ENCODE measurements at regions not wholly inside any gene's neighbourhood (a gene's known extent, or its start where the extent isn't known, plus 50 kb on each side); places are given as distances from the start of the nearest gene placed in this dataset.

DNA sequence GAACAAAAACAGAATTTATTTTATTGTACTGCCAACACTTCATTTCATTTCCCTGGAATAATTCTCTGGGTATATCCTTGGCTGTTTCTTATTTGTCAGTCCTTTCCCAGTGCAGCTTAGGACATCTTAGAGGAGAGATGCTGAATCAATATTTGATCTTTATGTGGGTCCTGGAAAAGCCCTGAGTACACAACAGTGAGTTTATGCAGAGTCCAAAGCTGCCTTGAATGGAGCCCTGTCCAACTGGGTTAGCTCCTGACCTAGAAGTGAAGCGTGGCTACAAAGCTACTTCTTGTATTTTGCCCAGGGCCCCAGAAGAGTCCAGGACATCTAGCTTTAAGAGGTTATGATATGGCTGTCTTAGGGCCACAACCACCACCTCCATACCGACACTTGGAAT is 378.0 kb upstream of the FAT3 start:
- DNase-seq (no peak), ATAC-seq (no peak)
- intact Hi-C loops (cut with DNase I, micrococcal nuclease) = no loop called here

DNA sequence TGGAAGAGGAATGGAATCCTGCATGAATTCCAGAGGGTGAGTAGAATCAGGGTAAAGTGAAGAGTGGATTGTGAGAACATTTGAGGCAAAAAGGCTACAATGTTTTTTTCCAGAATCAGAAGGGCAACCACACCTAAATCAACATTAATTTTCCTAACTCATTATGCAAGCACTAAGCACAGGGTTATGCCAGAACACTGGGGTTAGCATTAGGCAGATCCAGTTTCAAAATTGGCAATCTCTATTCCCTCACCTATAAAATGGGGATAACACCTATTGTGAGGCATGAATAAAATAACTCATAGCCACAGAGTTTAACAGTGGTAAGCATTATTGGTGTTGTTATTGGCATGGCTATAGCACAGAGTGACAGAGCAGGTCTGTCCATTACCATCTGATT is 378.6 kb upstream of the FAT3 start:
- intact Hi-C loops (cut with DNase I, micrococcal nuclease) = no loop called here

DNA sequence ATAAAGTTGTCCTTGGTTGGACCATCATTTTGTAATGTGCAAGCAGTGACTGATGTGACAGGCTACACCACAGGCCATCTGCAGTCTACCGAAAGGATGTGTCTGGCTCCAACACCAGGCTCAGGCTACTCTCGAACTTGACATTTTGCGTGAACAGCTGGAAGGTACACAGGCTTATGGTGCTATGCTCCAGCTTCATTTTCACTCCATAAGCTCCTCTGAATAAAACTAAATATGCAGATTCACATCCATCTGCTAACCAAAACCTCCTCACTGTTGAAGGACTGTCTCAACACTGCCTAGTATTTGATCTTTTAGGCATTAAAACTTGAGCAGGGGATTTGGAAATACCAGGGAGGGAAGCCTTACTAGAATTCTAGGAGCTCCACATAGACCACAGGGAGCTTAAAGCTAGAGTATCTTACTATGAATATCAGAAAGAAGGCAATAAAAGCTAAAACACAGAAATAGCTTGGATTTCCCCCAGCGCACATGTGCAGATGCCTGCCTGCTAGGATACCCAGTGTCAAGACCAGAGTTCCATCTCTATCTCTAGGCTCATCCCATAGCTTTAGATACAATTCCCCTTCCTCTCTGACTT is 383.9 kb upstream of the FAT3 start:
- intact Hi-C loops (cut with DNase I, micrococcal nuclease) = no loop called here
- DNase-seq (no peak), ATAC-seq (no peak)

More for the DNA sequence above, 378.6 kb upstream of the FAT3 start:
- DNase-seq (no peak), ATAC-seq (no peak)

DNA sequence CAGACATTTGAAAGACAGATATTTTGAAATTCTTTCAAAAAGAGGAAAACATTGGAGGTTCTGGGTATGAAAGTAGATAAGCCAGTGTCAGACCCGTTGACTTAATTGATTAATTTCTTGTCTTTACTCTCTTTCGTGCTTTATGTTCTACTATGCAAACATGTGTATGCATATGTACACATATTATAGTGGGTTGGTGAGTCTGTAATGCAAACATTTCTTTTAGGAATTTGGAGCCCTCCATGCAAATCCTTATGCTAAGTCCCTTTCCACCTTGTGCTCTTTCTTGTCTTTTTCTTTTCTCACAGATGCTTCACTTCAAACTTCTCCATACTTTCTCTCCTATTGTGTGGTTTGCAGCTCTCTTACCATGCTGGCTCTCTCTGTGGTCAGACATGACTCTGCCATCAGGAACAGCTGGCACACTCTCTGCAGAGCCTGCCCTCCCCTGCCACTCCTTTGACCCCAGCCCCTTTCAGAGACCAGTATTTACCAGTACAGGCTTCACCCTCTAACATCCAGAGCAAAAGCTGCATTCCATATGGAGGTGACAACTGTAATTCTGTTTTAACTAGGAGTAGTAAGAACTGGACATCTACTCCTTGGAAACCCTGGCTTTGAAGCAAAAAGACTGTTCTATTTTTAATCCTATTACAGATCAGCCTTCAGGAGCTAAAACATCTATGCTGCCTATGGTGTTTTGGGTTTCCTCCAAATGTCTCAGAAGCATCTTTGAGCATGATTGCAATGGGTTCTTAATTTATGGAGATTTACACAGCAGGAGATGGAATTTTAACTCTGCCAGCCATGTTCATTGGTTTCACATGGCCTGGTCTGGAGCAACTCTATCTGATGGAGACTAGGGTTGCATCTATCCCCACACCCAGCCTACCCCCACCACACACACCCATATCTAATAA is 386.9 kb upstream of the FAT3 start:
- DNase-seq = no peak
- no peak for ATAC-seq
- intact Hi-C loops (cut with DNase I, micrococcal nuclease) = no loop called here

DNA sequence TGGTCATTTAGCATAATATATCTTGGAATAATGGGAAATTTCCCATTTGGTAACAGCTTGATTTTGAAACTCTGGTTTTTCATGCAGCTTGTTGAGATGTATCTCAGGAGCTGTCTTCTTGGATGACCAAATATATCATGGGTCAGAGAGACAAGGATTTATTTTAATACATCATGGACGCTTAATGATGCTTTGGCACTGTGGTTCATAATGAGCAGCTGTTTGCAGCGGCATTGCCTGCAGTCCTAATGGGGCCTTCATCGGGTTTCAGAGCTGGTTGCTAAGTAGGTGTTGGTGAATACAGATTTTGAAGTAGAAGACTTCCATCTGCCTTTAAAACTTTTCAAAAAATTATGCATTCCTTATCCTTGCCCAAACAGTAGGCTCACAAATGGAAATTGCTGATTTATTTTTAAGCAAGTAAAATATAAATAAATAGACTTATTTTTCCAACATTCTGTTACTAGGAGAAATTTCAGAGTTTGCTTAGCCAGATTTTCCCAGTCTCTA is 389.5 kb upstream of the FAT3 start:
- ATAC-seq (no peak), DNase-seq (no peak)
- intact Hi-C loops (cut with DNase I, micrococcal nuclease) = no loop called here

DNA sequence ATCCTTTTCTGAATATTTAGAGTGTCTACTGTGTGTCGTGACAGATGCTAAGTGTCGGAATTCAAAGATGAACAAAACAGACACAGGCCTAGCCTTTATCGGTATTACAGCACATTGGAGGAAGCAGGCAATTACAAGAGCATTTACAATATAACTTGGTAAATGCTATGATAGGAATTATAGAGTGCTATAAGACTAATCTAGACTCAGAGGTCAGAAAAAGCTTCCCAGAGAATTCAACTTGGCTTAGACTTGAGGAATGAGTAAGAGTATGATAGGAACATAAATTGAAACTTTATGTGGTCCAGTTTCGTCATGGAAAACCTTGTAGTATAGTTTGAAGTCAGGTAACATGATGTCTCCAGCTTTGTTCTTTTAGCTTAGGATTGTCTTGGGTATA is 395.7 kb upstream of the FAT3 start:
- intact Hi-C loops (cut with DNase I, micrococcal nuclease) = no loop called here
- ATAC-seq = no peak
- no peak for DNase-seq

DNA sequence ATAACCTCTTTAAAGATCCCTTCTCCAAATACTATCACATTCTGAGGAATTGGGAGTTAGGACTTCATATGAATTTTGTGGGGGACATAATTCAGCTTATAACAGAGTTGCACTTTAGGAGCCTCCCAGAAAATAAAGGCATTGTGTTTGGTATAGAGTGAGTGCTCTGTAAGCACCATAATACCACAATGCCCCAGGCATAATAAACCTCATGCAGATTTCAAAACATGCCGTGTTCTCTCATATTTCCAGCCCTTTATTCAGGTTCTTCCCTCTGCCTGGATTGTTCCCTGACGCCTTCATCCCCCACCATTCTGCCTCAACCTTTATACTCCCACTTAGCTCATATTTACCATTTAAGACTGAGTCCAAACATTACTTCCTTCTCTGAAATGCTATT is 398.8 kb upstream of the FAT3 start:
- DNase-seq (no peak), ATAC-seq (no peak)
- intact Hi-C loops (cut with DNase I, micrococcal nuclease) = no loop called here

DNA sequence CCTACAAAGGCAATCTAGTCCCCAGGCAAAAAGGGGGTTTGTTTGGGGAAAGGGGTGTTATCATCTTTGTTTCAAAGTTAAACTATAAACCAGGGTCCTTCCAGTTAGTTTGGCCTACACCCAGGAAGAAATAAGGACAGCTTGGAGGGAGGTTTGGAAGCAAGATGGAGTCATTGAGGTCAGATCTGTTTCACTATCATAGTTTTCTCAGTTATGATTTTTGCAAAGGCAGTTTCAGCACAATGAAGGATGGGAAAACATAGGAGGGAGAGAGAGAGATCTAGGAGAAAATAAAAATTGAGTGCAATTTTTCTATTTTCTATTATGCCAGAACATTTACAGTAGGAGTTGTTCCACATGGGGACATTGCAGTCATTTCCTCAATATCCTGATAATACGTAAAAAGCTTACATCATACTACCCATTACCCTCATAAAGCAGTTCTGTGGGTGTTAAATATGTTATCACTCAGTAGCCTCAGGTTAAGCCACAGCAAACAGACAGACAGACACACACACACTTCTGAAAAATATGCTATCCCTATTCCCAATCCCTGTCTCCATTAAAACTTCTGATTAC is 401.3 kb upstream of the FAT3 start:
- DNase-seq = no peak
- intact Hi-C loops (cut with DNase I, micrococcal nuclease) = no loop called here
- no peak for ATAC-seq

DNA sequence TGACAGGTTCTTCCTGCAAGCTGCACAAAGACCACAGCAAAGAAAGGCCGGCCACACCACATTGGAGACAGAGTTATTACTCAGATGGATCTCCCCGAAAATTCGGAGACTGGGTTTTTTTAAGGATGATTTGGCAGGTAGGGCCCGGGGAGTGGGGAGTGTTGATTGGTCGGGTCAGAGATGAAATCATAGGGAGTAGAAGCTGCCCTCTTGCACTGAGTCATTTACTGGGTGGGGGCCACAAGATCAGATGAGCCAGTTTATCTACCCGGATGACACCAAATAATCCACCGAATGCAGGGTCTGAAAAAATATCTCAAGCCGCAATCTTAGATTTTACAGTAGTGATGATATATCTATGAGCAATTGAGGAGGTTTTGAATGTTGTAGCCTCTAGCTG is 401.8 kb upstream of the FAT3 start:
- no peak for DNase-seq
- intact Hi-C loops (cut with DNase I, micrococcal nuclease) = no loop called here
- no peak for ATAC-seq

DNA sequence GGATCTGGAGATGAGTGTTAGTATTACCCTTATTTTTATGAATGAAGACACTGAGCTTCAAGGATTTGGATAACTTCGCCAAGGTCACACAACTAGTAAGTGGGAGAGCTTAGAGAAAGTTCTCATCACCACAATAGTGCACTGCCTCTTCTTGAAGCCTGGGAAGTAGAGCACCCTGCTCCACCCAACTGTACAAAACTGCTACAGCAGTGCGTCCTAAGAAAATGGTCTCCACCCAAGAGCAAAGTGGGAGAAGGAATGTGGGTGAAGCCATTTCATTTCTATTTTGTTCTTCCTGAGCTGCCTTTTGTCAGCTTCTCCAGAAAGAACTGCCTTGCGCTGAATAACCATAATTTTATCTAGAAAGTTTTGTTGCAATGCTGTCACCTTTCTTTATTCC is 403.9 kb upstream of the FAT3 start:
- intact Hi-C loops (cut with DNase I, micrococcal nuclease) = no loop called here
- ATAC-seq = no peak
- DNase-seq = no peak

DNA sequence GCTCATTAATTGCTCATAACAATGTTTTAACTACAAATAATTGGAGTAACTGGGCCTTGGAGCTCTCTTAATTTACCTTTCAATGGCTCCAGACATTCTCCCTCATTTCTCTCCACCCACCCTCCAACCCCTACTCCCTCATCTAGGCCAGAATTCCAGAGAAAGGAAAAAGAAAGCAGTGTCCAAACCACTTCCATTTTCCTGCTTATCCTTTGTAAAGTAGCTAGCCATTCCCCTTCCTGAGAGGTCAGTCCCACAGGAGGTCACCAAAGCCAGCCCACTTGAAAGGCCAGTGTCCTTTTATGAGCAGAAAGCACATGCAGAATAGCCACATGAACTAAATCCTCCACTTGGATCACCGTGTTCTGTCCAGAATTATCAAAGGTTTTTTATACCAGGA is 404.8 kb upstream of the FAT3 start:
- intact Hi-C loops (cut with DNase I, micrococcal nuclease) = no loop called here
- ATAC-seq = no peak
- DNase-seq = no peak

DNA sequence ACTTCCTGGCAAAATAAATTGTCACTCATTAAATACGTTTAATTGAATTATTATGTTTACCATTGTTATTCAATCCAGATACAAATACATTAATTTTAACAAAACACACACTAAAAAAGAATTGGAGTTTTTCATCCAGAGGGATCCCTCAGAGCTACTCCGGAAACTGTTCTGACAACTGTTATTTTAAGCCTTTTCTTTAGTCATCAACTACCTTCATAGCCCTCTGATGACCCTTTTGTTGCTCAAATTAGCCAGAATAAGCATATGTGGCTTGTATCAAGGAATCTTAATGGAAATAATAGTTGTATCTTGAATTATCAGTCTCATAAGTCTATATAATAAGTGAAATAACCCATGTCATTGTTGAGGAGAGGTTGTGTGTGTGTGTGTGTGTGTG is 405.4 kb upstream of the FAT3 start:
- DNase-seq (no peak), ATAC-seq (no peak)
- intact Hi-C loops (cut with DNase I, micrococcal nuclease) = no loop called here

DNA sequence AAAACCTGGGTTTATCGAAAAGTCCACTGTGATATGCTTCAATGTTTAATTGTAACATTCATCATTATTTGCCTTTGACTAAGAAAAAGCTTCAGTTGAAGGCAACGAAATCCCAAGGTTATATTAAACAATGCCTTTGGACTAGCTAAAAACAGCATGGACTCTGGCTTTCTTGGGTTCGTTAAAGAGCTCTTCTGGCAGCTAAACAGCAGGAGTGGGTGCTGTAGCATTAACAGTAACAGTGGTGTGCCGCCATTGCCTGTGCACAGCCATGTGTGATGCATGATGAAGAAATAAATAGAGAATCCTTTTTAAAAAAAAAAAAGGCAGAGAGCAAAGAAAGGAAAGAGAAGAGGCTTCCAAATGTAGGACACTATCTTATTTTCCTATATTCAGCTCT is 406.6 kb upstream of the FAT3 start:
- intact Hi-C loops (cut with DNase I, micrococcal nuclease) = no loop called here
- ATAC-seq (no peak), DNase-seq (no peak)

DNA sequence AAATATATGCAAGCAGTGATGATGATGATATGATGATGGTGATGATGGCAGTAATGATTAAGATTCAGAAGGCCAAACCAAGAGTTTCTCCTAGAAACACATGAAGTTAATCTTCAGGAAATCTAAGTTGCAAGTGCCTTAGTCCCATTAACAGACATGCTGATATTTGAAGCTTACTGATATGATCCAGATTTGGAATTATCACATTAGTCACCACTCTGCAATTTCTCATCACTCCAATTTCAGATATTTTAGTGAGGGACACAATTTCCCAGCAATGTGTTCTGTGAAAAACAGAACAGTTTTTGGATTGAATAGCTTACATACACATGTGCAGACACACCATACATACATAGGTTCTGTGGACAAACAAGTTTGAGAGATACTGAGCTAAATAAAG is 411.4 kb upstream of the FAT3 start:
- no peak for ATAC-seq
- DNase-seq = no peak
- intact Hi-C loops (cut with DNase I, micrococcal nuclease) = no loop called here

DNA sequence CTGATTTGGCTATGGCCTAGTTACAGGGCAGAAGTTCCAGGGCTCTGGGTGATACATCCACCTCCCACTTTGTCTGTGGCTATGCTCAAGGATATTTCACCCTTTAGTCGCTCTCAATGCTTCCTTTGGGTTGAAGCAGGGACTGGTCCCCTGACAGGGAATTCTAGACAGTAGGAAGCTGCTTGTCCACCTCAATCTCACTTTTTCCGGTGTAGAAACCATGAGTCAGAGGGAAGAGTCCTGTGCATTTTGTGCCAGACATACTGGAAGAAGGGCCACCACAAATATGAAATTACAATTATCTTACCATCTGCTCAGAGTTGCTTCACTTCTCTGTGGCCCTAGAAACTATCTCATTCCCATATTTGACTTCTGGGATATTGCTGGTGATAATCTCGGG is 413.7 kb upstream of the FAT3 start:
- no peak for DNase-seq
- ATAC-seq = no peak
- intact Hi-C loops (cut with DNase I, micrococcal nuclease) = no loop called here

DNA sequence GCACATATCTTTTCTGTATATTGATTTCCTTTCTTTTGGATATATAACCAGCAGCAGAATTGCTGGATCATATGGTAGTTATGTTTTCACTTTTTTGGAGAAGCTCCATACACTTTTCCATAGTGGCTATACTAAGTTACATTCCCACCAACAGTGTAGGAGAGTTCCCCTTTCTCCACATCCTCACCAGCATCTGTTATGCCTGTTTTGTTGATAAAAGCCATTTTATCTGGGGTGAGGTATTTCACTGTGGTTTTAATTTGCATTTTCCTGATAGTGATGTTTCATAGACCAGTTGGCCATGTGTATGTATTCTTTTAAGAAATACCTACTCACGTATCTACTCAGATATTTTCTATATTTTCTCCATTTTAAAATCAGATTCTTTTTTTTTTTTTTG is 419.3 kb upstream of the FAT3 start:
- DNase-seq (no peak), ATAC-seq (no peak)
- intact Hi-C loops (cut with DNase I, micrococcal nuclease) = no loop called here

DNA sequence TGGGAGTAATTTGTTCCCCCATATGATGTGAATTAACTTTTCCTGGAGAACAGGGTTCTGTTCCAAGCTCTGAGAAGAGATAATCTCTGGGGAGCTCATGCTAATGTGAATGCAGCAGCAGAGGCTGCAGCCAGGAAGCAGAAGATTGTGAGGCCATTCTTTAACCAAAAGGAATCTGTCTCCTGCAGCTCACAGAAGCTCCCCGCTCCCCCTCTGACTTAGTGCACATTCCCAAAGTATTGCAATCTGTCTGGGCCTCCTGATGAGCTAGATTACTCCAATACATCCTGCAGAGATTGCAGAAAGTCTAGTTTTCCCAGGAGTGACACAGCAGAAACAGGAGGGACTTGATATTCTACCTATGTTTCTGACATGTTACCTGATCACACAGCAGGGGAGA is 420.6 kb upstream of the FAT3 start:
- intact Hi-C loops (cut with DNase I, micrococcal nuclease) = no loop called here

DNA sequence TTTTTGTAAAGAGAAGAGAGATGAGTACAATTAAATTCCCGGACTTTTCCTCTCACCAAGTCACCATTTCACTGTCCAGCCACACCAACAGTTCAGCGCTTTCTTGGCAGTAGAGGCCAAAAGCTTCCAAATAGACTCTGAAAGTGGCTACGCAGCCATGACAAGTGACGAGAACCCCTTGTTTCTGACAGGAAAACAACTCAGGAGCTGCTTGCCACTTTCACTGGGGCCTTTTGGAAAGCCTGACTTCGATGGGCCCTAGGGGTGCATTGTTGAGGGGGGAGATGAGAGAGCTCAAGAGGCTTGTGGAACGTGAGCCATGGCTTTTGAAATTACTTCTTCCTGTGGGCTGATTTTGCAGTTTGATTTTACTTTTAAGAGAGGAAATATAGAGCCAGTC is 422.1 kb upstream of the FAT3 start:
- ATAC-seq = no peak
- DNase-seq = no peak
- intact Hi-C loops (cut with DNase I, micrococcal nuclease) = no loop called here

More for the DNA sequence above, 420.6 kb upstream of the FAT3 start:
- DNase-seq = no peak
- ATAC-seq = no peak

DNA sequence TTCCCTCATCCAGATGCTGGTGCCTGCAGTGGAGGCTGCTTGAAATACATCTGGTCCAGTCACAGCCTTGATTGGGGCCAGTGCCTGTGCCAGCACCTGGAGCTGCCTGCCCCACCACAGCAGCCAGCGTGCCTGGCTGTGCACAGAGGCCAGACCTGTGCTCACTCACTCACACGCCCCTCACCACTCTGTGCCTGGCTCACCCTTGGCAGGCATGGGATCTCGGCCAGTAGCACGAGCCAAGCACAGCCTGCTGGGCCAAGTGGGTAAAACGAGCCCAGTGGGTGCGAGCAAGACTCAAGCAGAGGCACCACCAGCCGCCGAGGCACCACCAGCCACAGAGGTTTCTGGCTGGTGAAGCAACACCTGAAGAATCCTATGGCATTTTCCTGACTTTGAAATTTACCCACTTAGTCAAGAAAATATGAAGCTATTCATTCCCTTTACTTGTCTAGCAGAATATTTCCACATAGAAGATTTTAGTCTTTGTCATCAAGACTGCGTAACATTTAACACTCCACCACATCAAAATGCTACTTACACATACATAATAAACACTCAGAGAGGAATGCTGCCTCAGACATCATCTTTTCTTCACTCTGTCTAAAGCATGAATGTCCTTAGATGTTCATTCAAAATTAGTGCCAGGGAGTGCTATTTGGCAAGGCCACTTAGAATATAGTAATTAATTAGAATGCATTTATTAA is 424.3 kb upstream of the FAT3 start:
- ATAC-seq = no peak
- intact Hi-C loops (cut with DNase I, micrococcal nuclease) = no loop called here
- no peak for DNase-seq

DNA sequence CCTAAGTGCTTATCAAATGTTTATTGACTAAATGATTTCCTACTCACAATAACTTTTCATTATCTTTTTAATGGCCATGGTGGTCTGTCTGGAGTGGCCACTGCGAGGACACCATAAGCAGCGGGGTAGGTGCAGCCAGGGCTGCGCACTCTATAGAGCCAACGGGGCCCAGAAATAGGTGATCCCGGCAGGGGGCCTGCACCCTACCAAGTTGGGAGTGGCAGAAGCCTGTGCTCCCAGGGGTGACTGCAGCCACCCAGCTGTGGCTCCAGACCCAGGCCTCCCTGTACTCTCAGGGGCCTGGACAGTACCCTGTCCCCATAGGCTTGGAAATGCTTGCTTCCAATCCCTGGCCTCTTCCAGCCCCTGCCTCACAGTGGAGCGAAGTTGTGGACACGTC is 426.4 kb upstream of the FAT3 start:
- intact Hi-C loops (cut with DNase I, micrococcal nuclease) = no loop called here
- no peak for ATAC-seq

More for the DNA sequence above, 426.4 kb upstream of the FAT3 start:
- DNase-seq = no peak
